SU-DHL-6 (cell line): ENCODE measurements at regions not wholly inside any gene's neighbourhood (a gene's known extent, or its start where the extent isn't known, plus 50 kb on each side); places are given as distances from the start of the nearest gene placed in this dataset.

Experiments used
- H2AFZ ChIP-seq: fragments of 200-600 bp; sonication (generic); 2 replicates; pipeline ENCODE4 v1.6.1; 2014; ENCODE audit warnings: low read depth, mild to moderate bottlenecking, moderate library complexity, mixed read lengths, antibody characterized with exemption, low read length; ENCODE audit not compliant: severe bottlenecking
- H3F3A ChIP-seq: fragments of 200-600 bp; shearing (Covaris generic); 2 replicates; pipeline ENCODE4 v1.6.0; 2016; ENCODE audit warnings: antibody characterized with exemption, mild to moderate bottlenecking; ENCODE audit not compliant: insufficient read depth
- H3K27ac ChIP-seq: fragments of 200-600 bp; sonication (generic); 2 replicates; pipeline ENCODE4 v1.5.1; 2016; ENCODE audit warnings: low read depth, mild to moderate bottlenecking, low read length, moderate library complexity, mixed read lengths
- H3K27me3 ChIP-seq: fragments of 200-600 bp; sonication (generic), shearing (Covaris generic); 2 replicates; pipeline ENCODE4 v1.6.0; 2014; ENCODE audit warnings: mild to moderate bottlenecking, low read length
- H3K36me3 ChIP-seq: fragments of 200-600 bp; sonication (generic); 2 replicates; pipeline ENCODE4 v1.6.1; 2014; ENCODE audit warnings: mild to moderate bottlenecking, low read length, mixed read lengths
- H3K4me2 ChIP-seq: fragments of 300-600, 200-600 bp; shearing (Covaris generic), sonication (generic); 2 replicates; pipeline ENCODE4 v1.6.0; 2014; ENCODE audit warnings: low read length, low read depth, mild to moderate bottlenecking; ENCODE audit not compliant: poor library complexity, severe bottlenecking
- H3K4me3 ChIP-seq: fragments of 200-600 bp; sonication (generic); 2 replicates; pipeline ENCODE4 v1.5.1; 2014; ENCODE audit warnings: antibody characterized with exemption, low read length, mild to moderate bottlenecking, mixed read lengths; ENCODE audit not compliant: insufficient read depth, poor library complexity, severe bottlenecking
- H3K79me2 ChIP-seq: fragments of 200-600 bp; sonication (generic); 2 replicates; pipeline ENCODE4 v1.6.1; 2014; ENCODE audit warnings: mild to moderate bottlenecking, low read length, moderate library complexity; ENCODE audit not compliant: insufficient read depth
- H3K9ac ChIP-seq: fragments of 200-600 bp; sonication (generic); 2 replicates; pipeline ENCODE4 v1.7.0; 2014; ENCODE audit warnings: mild to moderate bottlenecking, low read length
- H3K9me2 ChIP-seq: fragments of 200-600 bp; sonication (generic); replicated peaks from 2 replicates; pipeline ENCODE4 v1.6.1; 2014; ENCODE audit warnings: low read length; ENCODE audit not compliant: insufficient read depth
- H3K9me3 ChIP-seq: fragments of 200-600 bp; sonication (generic); 2 replicates; pipeline ENCODE4 v1.6.1; 2014; ENCODE audit warnings: low read length, mixed read lengths; ENCODE audit not compliant: insufficient read depth
- H4K20me1 ChIP-seq: fragments of 200-600 bp; sonication (generic); 2 replicates; pipeline ENCODE4 v1.6.1; 2014; ENCODE audit warnings: low read depth, mild to moderate bottlenecking, antibody characterized with exemption, low read length, moderate library complexity, mixed read lengths
- EZH2phosphoT487 ChIP-seq: fragments of 200-600 bp; sonication (generic), shearing (Covaris generic); conservative IDR thresholded peaks from 2 replicates; pipeline ENCODE4 v1.6.1; 2018; ENCODE audit warnings: mild to moderate bottlenecking, antibody characterized with exemption, low read length, moderate library complexity, mixed read lengths
- TF ChIP-seq, protein P1 (sequence below): fragments of 200-600 bp; sonication (generic); IDR thresholded peaks from one replicate; pipeline ENCODE4 v1.5.1; 2017; ENCODE audit warnings: antibody characterized with exemption, mild to moderate bottlenecking, low read length, moderate library complexity; ENCODE audit not compliant: insufficient read depth, poor library complexity, severe bottlenecking

DNA sequence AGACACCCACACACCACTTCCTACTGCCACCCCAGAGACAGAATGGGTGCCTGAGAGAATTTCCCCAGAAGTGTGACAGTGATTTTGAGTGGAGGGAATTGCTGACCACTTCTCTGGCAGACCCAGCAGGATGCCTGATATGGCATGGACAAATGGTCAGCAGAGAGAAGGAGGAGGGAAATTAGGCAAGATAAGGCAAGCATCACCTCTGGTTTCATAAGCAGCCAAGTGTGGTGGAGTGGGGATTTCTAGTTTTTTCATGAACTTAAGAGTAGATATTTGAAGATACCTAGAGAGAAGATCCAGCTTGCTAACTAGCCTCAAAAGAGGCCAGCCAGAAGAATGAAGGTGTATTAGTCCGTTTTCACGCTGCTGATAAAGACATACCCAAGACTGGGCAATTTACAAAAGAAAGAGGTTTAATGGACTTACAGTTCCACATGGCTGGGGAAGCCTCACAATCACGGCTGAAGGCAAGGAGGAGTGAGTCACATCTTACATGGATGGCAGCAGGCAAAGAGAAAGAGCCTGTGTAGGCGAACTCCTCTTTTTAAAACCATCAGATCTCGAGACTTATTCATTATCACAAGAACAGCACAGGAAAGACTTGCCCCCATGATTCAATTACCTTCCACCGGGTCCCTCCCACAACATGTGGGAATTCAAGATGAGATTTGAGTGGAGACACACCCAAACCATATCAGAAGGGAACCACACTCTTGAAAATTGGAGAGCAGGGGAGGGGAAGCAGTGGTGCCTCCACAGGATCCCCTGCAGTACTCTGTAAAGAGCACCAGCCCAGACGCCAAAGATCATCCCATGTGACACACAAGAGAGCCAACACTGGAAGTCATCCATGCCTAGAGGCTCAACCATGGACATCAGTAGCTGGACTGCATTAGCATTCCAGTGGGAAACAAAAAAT is 64.2 kb downstream of the RBM43 start:
- TF ChIP-seq EZH2phosphoT487 = no peak
- TF ChIP-seq, protein P1, sequence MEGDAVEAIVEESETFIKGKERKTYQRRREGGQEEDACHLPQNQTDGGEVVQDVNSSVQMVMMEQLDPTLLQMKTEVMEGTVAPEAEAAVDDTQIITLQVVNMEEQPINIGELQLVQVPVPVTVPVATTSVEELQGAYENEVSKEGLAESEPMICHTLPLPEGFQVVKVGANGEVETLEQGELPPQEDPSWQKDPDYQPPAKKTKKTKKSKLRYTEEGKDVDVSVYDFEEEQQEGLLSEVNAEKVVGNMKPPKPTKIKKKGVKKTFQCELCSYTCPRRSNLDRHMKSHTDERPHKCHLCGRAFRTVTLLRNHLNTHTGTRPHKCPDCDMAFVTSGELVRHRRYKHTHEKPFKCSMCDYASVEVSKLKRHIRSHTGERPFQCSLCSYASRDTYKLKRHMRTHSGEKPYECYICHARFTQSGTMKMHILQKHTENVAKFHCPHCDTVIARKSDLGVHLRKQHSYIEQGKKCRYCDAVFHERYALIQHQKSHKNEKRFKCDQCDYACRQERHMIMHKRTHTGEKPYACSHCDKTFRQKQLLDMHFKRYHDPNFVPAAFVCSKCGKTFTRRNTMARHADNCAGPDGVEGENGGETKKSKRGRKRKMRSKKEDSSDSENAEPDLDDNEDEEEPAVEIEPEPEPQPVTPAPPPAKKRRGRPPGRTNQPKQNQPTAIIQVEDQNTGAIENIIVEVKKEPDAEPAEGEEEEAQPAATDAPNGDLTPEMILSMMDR = no peak
- no peaks in the 10 kb centered on the region; the same call in 1 of the 2 replicates for H3K9me2 ChIP-seq
- H3K27me3 ChIP-seq = no peaks in the 10 kb centered on the region
- H3F3A ChIP-seq = no peaks in the 10 kb centered on the region
- no peak overlapping the region for H3K4me2 ChIP-seq
- no peaks in the 10 kb centered on the region for H4K20me1 ChIP-seq
- H3K27ac ChIP-seq = no peak overlapping the region
- no peaks in the 10 kb centered on the region for H3K79me2 ChIP-seq
- no peak overlapping the region for H2AFZ ChIP-seq
- no peak overlapping the region for H3K9ac ChIP-seq
- no peaks in the 10 kb centered on the region for H3K9me3 ChIP-seq
- no peak overlapping the region for H3K4me3 ChIP-seq
- H3K36me3 ChIP-seq = no peaks in the 10 kb centered on the region

DNA sequence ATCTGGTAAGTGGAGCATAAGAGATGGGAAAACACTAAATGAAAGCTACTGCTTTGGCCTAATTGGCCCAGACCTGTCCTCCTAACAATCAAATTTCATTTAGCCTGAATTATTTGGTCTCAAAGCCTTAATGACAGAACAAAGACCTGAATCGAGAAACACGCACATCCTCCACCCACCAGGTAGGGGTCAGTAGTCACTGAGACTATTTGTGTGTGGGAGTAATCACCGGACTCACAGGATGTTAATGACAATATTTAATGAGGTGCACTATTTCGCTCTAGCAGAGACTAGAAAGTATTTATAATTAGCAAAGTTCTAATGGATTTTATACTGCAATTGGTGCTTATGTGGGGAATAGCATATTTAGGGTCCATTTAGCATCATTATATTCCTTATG is 68.1 kb downstream of the RBM43 start:
- H3K4me2 ChIP-seq = no peak overlapping the region
- TF ChIP-seq, protein P1 = no peak
- no peak for TF ChIP-seq EZH2phosphoT487
- no peaks in the 10 kb centered on the region for H3K9me3 ChIP-seq
- H3K27me3 ChIP-seq = no peaks in the 10 kb centered on the region
- H3F3A ChIP-seq = no peaks in the 10 kb centered on the region
- H4K20me1 ChIP-seq = no peaks in the 10 kb centered on the region
- H3K9me2 ChIP-seq = no peaks in the 10 kb centered on the region
- H3K9ac ChIP-seq = no peak overlapping the region
- no peak overlapping the region for H3K27ac ChIP-seq
- no peak overlapping the region for H2AFZ ChIP-seq
- H3K4me3 ChIP-seq = no peak overlapping the region
- no peaks in the 10 kb centered on the region for H3K36me3 ChIP-seq
- H3K79me2 ChIP-seq = no peaks in the 10 kb centered on the region

DNA sequence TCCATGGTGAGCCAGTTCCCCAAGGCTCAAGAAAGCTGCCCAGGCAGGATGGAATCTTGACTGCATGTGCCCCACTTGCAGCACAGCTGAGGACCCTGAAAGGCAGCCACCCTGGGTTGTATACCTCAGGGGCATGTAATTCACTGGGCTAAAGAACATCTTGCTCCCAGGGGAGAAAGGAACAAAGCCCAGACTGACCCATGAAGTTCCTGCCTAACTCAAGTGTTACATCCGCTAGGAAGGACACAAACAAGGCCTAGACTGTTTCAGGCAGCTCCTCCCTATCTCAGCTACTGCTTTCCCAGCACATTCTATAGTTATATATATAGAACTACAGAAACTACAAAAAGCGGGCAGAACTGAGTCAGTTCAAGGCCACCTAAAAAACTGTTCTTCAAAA is 69.0 kb downstream of the RBM43 start:
- Histone ChIP-seq H3K79me2 (no peaks in the 10 kb centered on the region), H3F3A (no peaks in the 10 kb centered on the region), H3K4me3 (no peak overlapping the region), H4K20me1 (no peaks in the 10 kb centered on the region), H3K36me3 (no peaks in the 10 kb centered on the region), H2AFZ (no peak overlapping the region), H3K9me2 (no peaks in the 10 kb centered on the region), H3K4me2 (no peak overlapping the region), H3K27me3 (no peaks in the 10 kb centered on the region), H3K27ac (no peak overlapping the region), H3K9me3 (no peaks in the 10 kb centered on the region), H3K9ac (no peak overlapping the region)
- TF ChIP-seq, protein P1 = no peak
- no peak for TF ChIP-seq EZH2phosphoT487
